ENCODE measurements at regions not wholly inside any gene's neighbourhood (a gene's known extent, or its start where the extent isn't known, plus 50 kb on each side); places are given as distances from the start of the nearest gene placed in this dataset.

GRCh38 chr1:182305861-182306260 lies 85.7 kb downstream of the GLUL start:
- Histone ChIP-seq H3K27me3 (ENCODE audit: control insufficient read depth, insufficient read depth, low read length) (no peaks in the 10 kb centered on the region), H3K27ac (ENCODE audit: low read length) (no peak overlapping the region), H3K9me3 (ENCODE audit: control insufficient read depth, insufficient read depth, low read length) (no peaks in the 10 kb centered on the region), H3K4me1 (ENCODE audit: control insufficient read depth, insufficient read depth, low read length) (no peaks in the 10 kb centered on the region), H3K4me3 (ENCODE audit: low read length) (no peak overlapping the region), H3K36me3 (ENCODE audit: control insufficient read depth, insufficient read depth, low read length) (no peaks in the 10 kb centered on the region)
- no peak overlapping the region for H3K27ac Mint-ChIP-seq
- intact Hi-C loops (cut with micrococcal nuclease), result no loop called here
- H3K4me3 Mint-ChIP-seq, result no peak overlapping the region
- no peaks in the 10 kb centered on the region for H3K4me1 Mint-ChIP-seq
- H3K27me3 Mint-ChIP-seq (ENCODE audit: low read depth in 2 of 2), result no peaks in the 10 kb centered on the region
- H3K36me3 Mint-ChIP-seq, result no peaks in the 10 kb centered on the region
- no peak for ATAC-seq
- H3K9me3 Mint-ChIP-seq, result no peaks in the 10 kb centered on the region
- TF ChIP-seq CTCF (IDR thresholded peaks at IDR 0.05), result no peak
- no peak for DNase-seq

GRCh38 chr1:182304627-182305026 lies 87.0 kb downstream of the GLUL start:
- no peak overlapping the region for H3K27ac Mint-ChIP-seq
- no peaks in the 10 kb centered on the region for H3K27me3 ChIP-seq (ENCODE audit: control insufficient read depth, insufficient read depth, low read length)
- ATAC-seq (no peak), DNase-seq (no peak)
- no peaks in the 10 kb centered on the region for H3K36me3 ChIP-seq (ENCODE audit: control insufficient read depth, insufficient read depth, low read length)
- no peaks in the 10 kb centered on the region for H3K4me1 ChIP-seq (ENCODE audit: control insufficient read depth, insufficient read depth, low read length)
- no peaks in the 10 kb centered on the region for H3K9me3 ChIP-seq (ENCODE audit: control insufficient read depth, insufficient read depth, low read length)
- H3K36me3 Mint-ChIP-seq, result no peaks in the 10 kb centered on the region
- peaks cover 0 to 2% of the 10 kb centered on the region in 2 donors for H3K4me1 Mint-ChIP-seq
- intact Hi-C loops (cut with micrococcal nuclease), result no loop called here
- no peaks in the 10 kb centered on the region for H3K27me3 Mint-ChIP-seq (ENCODE audit: low read depth in 2 of 2)
- no peaks in the 10 kb centered on the region for H3K9me3 Mint-ChIP-seq
- H3K4me3 ChIP-seq (ENCODE audit: low read length), result no peak overlapping the region
- no peak overlapping the region for H3K27ac ChIP-seq (ENCODE audit: low read length)
- TF ChIP-seq CTCF (IDR thresholded peaks at IDR 0.05), result no peak
- no peak overlapping the region for H3K4me3 Mint-ChIP-seq

- no peaks in the 10 kb centered on the region for H3K9me3 Mint-ChIP-seq
- peaks cover 0 to 5% of the 10 kb centered on the region in 2 donors for H3K4me1 Mint-ChIP-seq
- no peak overlapping the region for H3K27ac ChIP-seq (ENCODE audit: low read length)
These were observed 87.4 kb downstream of the GLUL start for GRCh38 chr1:182304218-182304617.

More at GRCh38 chr1:182304218-182304617, 87.4 kb downstream of the GLUL start:
- Histone ChIP-seq H3K4me1 (ENCODE audit: control insufficient read depth, insufficient read depth, low read length) (no peaks in the 10 kb centered on the region), H3K27me3 (ENCODE audit: control insufficient read depth, insufficient read depth, low read length) (no peaks in the 10 kb centered on the region), H3K4me3 (ENCODE audit: low read length) (no peak overlapping the region), H3K36me3 (ENCODE audit: control insufficient read depth, insufficient read depth, low read length) (no peaks in the 10 kb centered on the region), H3K9me3 (ENCODE audit: control insufficient read depth, insufficient read depth, low read length) (no peaks in the 10 kb centered on the region)
- Mint-ChIP-seq H3K27ac (no peak overlapping the region), H3K27me3 (ENCODE audit: low read depth in 2 of 2) (no peaks in the 10 kb centered on the region), H3K36me3 (no peaks in the 10 kb centered on the region), H3K4me3 (no peak overlapping the region)
- no peak for TF ChIP-seq CTCF (IDR thresholded peaks at IDR 0.05)
- ATAC-seq (no peak), DNase-seq (no peak)
- intact Hi-C loops (cut with micrococcal nuclease), result no loop called here
- WGBS (ENCODE audit: insufficient coverage), result 80% methylated on average over 1 of the region's 3 CpGs
